H1 (cell line): ENCODE measurements at regions not wholly inside any gene's neighbourhood (a gene's known extent, or its start where the extent isn't known, plus 50 kb on each side); places are given as distances from the start of the nearest gene placed in this dataset.

Experiments used
- CTCF ChIA-PET: fragments of 300-600 bp; sonication (Branson Sonifier 250); formaldehyde crosslinking; loops from one replicate; lab custom pipeline; 2021; ENCODE audit not compliant: partially characterized antibody; lab: Charles Lee
- POLR2A ChIA-PET: fragments of 300-600 bp; sonication (Branson Sonifier 250); formaldehyde crosslinking; loops from one replicate; lab custom pipeline; 2021; ENCODE audit warnings: inconsistent platforms; ENCODE audit not compliant: partially characterized antibody; lab: Charles Lee
- DNase-seq, 2 experiments: peaks; one replicate each; pipeline versions ENCODE4 v3.0.0 to v3.0.0-alpha.2; 2010 to 2022; ENCODE audit warnings: low spot score in 2 of 2, low read depth in 1 of 2, mixed read lengths in 1 of 2
- FAIRE-seq: peaks from 2 replicates; lab custom pipeline; 2011; peaks lifted over from hg19 to GRCh38; lab: Jason Lieb, UNC
- H2AFZ ChIP-seq: 2 replicates; pipeline ENCODE4 v1.8.1; 2012; ENCODE audit warnings: low read length, inconsistent platforms
- H2AK5ac ChIP-seq: 2 replicates; pipeline ENCODE4 v1.6.1; 2013; ENCODE audit warnings: low read depth, low read length
- H2BK120ac ChIP-seq: replicated peaks from 2 replicates; pipeline ENCODE3; 2013; ENCODE audit warnings: low read depth, low read length, inconsistent platforms
- H2BK12ac ChIP-seq: 2 replicates; pipeline ENCODE4 v1.6.1; 2013; ENCODE audit warnings: low read depth, low read length
- H2BK15ac ChIP-seq: 2 replicates; pipeline ENCODE4 v1.6.1; 2013; ENCODE audit warnings: low read length
- H2BK20ac ChIP-seq: 2 replicates; pipeline ENCODE4 v1.6.1; 2013; ENCODE audit warnings: low read length
- H2BK5ac ChIP-seq: 2 replicates; pipeline ENCODE4 v1.6.1; 2013; ENCODE audit warnings: low read depth, low read length
- H3K14ac ChIP-seq: 2 replicates; pipeline ENCODE4 v1.6.1; 2013; ENCODE audit warnings: inconsistent platforms; ENCODE audit not compliant: insufficient read length
- H3K18ac ChIP-seq: 2 replicates; pipeline ENCODE4 v1.6.1; 2013; ENCODE audit warnings: low read length; ENCODE audit errors: extremely low read depth
- H3K23ac ChIP-seq: 2 replicates; pipeline ENCODE4 v1.6.1; 2013; ENCODE audit warnings: inconsistent platforms; ENCODE audit not compliant: insufficient read length
- H3K23me2 ChIP-seq: 2 replicates; pipeline ENCODE4 v1.6.1; 2013; ENCODE audit warnings: low read depth, low read length
- H3K27ac ChIP-seq: 2 replicates; pipeline ENCODE4 v1.6.1; 2011; ENCODE audit warnings: low read depth, low read length, inconsistent platforms
- H3K27me3 ChIP-seq, 4 experiments: replicated peaks in 1 of 4; 1 replicate in 1 of 4; 2 replicates in 3 of 4; pipeline versions ENCODE4 v1.6.1 to v1.8.1; 2011 to 2013; ENCODE audit warnings: low read length in 3 of 4, mild to moderate bottlenecking in 3 of 4, inconsistent platforms in 2 of 4, mixed read lengths in 2 of 4, moderate library complexity in 1 of 4; ENCODE audit not compliant: control insufficient read depth in 3 of 4, insufficient read depth in 3 of 4; ENCODE audit errors: extremely low read depth in 1 of 4
- H3K36me3 ChIP-seq, 4 experiments: 2 replicates each; pipeline versions ENCODE4 v1.6.1 to v1.8.1; 2011 to 2013; ENCODE audit warnings: mild to moderate bottlenecking in 4 of 4, low read length in 3 of 4, moderate library complexity in 2 of 4, control low read depth in 1 of 4, inconsistent platforms in 1 of 4; ENCODE audit not compliant: insufficient read depth in 4 of 4, control insufficient read depth in 2 of 4
- H3K4ac ChIP-seq: replicated peaks from 2 replicates; pipeline ENCODE3; 2013; ENCODE audit warnings: low read length, low read depth, mixed read lengths, inconsistent platforms; ENCODE audit not compliant: insufficient read length
- H3K4me1 ChIP-seq, 4 experiments: replicated peaks in 1 of 4; 1 replicate in 1 of 4; 2 replicates in 3 of 4; pipeline versions ENCODE4 v1.6.1 to v1.8.1; 2011 to 2013; ENCODE audit warnings: low read length in 3 of 4, inconsistent platforms in 2 of 4, mixed read lengths in 1 of 4; ENCODE audit not compliant: insufficient read depth in 4 of 4, control insufficient read depth in 3 of 4
- H3K4me2 ChIP-seq, 2 experiments: 2 replicates each; pipeline versions ENCODE4 v1.6.1 to v1.8.1; 2011 to 2013; ENCODE audit warnings: low read depth in 2 of 2, low read length in 2 of 2, control low read depth in 1 of 2, inconsistent platforms in 1 of 2, mild to moderate bottlenecking in 1 of 2; ENCODE audit not compliant: insufficient read depth in 1 of 2
- H3K4me3 ChIP-seq, 4 experiments: fragments of 200-600, 300-600 bp in 1 of 4; sonication (generic), shearing (Covaris generic), sonication (Bioruptor Twin) in 1 of 4; 2 replicates each; pipeline versions ENCODE4 v1.5.1 to v1.8.1; 2011 to 2016; ENCODE audit warnings: low read length in 4 of 4, low read depth in 3 of 4, control low read depth in 2 of 4, inconsistent platforms in 2 of 4, mild to moderate bottlenecking in 2 of 4, mixed read lengths in 1 of 4, moderate library complexity in 1 of 4; ENCODE audit not compliant: insufficient read depth in 2 of 4; ENCODE audit errors: extremely low read depth in 1 of 4
- H3K56ac ChIP-seq: replicated peaks from 2 replicates; pipeline ENCODE3; 2013; ENCODE audit warnings: low read depth, mild to moderate bottlenecking, mixed read lengths, low read length, inconsistent platforms; ENCODE audit not compliant: insufficient read length
- H3K79me1 ChIP-seq: 2 replicates; pipeline ENCODE4 v1.6.1; 2013; ENCODE audit warnings: low read depth, low read length, control low read depth
- H3K79me2 ChIP-seq, 2 experiments: 2 replicates each; pipeline versions ENCODE4 v1.6.1 to v1.8.1; 2012 to 2013; ENCODE audit warnings: low read length in 2 of 2, mild to moderate bottlenecking in 2 of 2, inconsistent platforms in 1 of 2; ENCODE audit not compliant: insufficient read depth in 2 of 2, control insufficient read depth in 1 of 2
- H3K9ac ChIP-seq, 4 experiments: replicated peaks in 1 of 4; 1 replicate in 1 of 4; 2 replicates in 3 of 4; pipeline versions ENCODE4 v1.6.1 to v1.8.1; 2011 to 2013; ENCODE audit warnings: low read depth in 3 of 4, low read length in 3 of 4, control low read depth in 2 of 4, mild to moderate bottlenecking in 2 of 4, moderate library complexity in 2 of 4, inconsistent platforms in 1 of 4; ENCODE audit errors: extremely low read depth in 1 of 4
- H3K9me3 ChIP-seq, 2 experiments: 2 replicates each; pipeline versions ENCODE4 v1.6.1 to v1.8.1; 2012 to 2013; ENCODE audit warnings: mild to moderate bottlenecking in 2 of 2, moderate library complexity in 2 of 2, control low read depth in 1 of 2, inconsistent platforms in 1 of 2, low read depth in 1 of 2, low read length in 1 of 2, mixed read lengths in 1 of 2; ENCODE audit not compliant: insufficient read depth in 2 of 2
- H4K20me1 ChIP-seq, 2 experiments: replicated peaks in 1 of 2; 2 replicates each; pipeline versions ENCODE3 to v1.8.1; 2011 to 2013; ENCODE audit warnings: inconsistent platforms in 2 of 2, low read length in 2 of 2, mild to moderate bottlenecking in 1 of 2; ENCODE audit not compliant: insufficient read depth in 2 of 2, control insufficient read depth in 1 of 2
- H4K5ac ChIP-seq: 2 replicates; pipeline ENCODE4 v1.6.1; 2013; ENCODE audit warnings: low read length, low read depth, mixed read lengths, inconsistent platforms; ENCODE audit not compliant: insufficient read length
- H4K8ac ChIP-seq: 2 replicates; pipeline ENCODE4 v1.8.0; 2013; ENCODE audit warnings: mild to moderate bottlenecking, moderate library complexity, low read length, inconsistent platforms; ENCODE audit not compliant: insufficient read depth; ENCODE audit errors: extremely low read depth
- H4K91ac ChIP-seq: replicated peaks from 2 replicates; pipeline ENCODE3; 2013; ENCODE audit warnings: low read length, mixed read lengths, inconsistent platforms; ENCODE audit not compliant: insufficient read length
- CTCF ChIP-seq, 3 experiments: IDR thresholded peaks; 1 replicate in 2 of 3; 2 replicates in 1 of 3; pipeline versions ENCODE4 v1.5.1 to v1.6.1; 2011; ENCODE audit warnings: low read length in 3 of 3, mild to moderate bottlenecking in 3 of 3, inconsistent platforms in 2 of 3, low read depth in 1 of 3, moderate library complexity in 1 of 3; ENCODE audit not compliant: insufficient read depth in 1 of 3; ENCODE audit errors: control extremely low read depth in 1 of 3
- RAD21 ChIP-seq, 2 experiments: IDR thresholded peaks in 1 of 2; conservative IDR thresholded peaks in 1 of 2; 2 replicates each; pipeline ENCODE4 v1.6.1; 2011; ENCODE audit warnings: low read depth in 2 of 2, low read length in 2 of 2, improper control_type of control experiment in 1 of 2, inconsistent platforms in 1 of 2, mild to moderate bottlenecking in 1 of 2, moderate library complexity in 1 of 2
- TAF7 ChIP-seq: optimal IDR thresholded peaks from 2 replicates; pipeline ENCODE3; 2011; ENCODE audit warnings: low read depth, mild to moderate bottlenecking, inconsistent platforms, low read length, moderate library complexity, borderline replicate concordance
- WGBS, 2 experiments: shearing (Covaris generic) in 1 of 2; methylation state at CpG; one replicate each; pipeline versions ENCODE4 v1.1.6 to v1.1.7; 2013 to 2015; ENCODE audit warnings: low lambda C conversion rate in 2 of 2, mixed read lengths in 2 of 2, inconsistent platforms in 1 of 2, low coverage in 1 of 2, missing lambda C conversion rate in 1 of 2; ENCODE audit not compliant: insufficient replicate concordance in 2 of 2, insufficient coverage in 1 of 2, insufficient read length in 1 of 2; ENCODE audit errors: extremely low coverage in 1 of 2, missing lambda C conversion rate in 1 of 2; 5-methylcytosine and 5-hydroxymethylcytosine counted together

GRCh38 chr3:84077479-84077878 is 881.3 kb upstream of the CADM2 start:
- H2AK5ac ChIP-seq: no peak overlapping the region
- no peak overlapping the region for H3K4ac ChIP-seq
- H2BK20ac ChIP-seq: no peak overlapping the region
- no peak overlapping the region for H3K56ac ChIP-seq
- H4K8ac ChIP-seq: no peak overlapping the region
- no peak for TF ChIP-seq TAF7
- peak; percentile 55 to 62 for TF ChIP-seq RAD21 (IDR thresholded peaks at IDR 0.05 in 1 of 2, conservative IDR thresholded peaks at IDR 0.05 in 1 of 2; ENCODE audit: low read depth in 2 of 2, low read length in 2 of 2)
- peak in 2 of 3 experiments; percentile 32 to 60; a peak in 2 of 4 replicates for TF ChIP-seq CTCF (IDR thresholded peaks at IDR 0.05; ENCODE audit: control extremely low read depth in 1 of 3, insufficient read depth in 1 of 3, low read depth in 1 of 3, low read length in 3 of 3)
- TF ChIP-seq, all 59 proteins: peak for 2
- Histone ChIP-seq H3K9me3 (peaks cover 16 to 17% of the 10 kb centered on the region in 2 experiments), H2BK5ac (no peak overlapping the region), H4K91ac (no peak overlapping the region), H4K20me1 (no peaks in the 10 kb centered on the region), H2BK15ac (no peak overlapping the region), H3K4me1 (no peaks in the 10 kb centered on the region), H4K5ac (no peak overlapping the region), H3K79me1 (no peaks in the 10 kb centered on the region), H3K23ac (no peak overlapping the region), H3K27me3 (no peaks in the 10 kb centered on the region), H3K79me2 (no peaks in the 10 kb centered on the region), H3K27ac (no peak overlapping the region), H2BK12ac (no peak overlapping the region), H2AFZ (no peak overlapping the region), H3K14ac (no peak overlapping the region), H3K9ac (no peak overlapping the region), H3K4me2 (no peak overlapping the region), H2BK120ac (no peak overlapping the region), H3K36me3 (peaks cover 0 to 6% (median 0%) of the 10 kb centered on the region in 4 experiments; a peak in 1 of 8 replicates), H3K4me3 (no peak overlapping the region), H3K23me2 (no peaks in the 10 kb centered on the region), H3K18ac (no peak overlapping the region)
- no peak for DNase-seq
- FAIRE-seq: no peak
- ChIA-PET POLR2A (no interaction called here), CTCF (interaction anchor here (0.6 to 2.0 kb wide), 8 partner anchors 9 to 340 kb away, joined by 3 to 6 read pairs (median 4); no protein-coding TSS in a partner anchor)
- 86% methylated on average over 3 of the region's 3 CpGs; no CpG with 5 or more reads in 1 of the 2 experiments for WGBS, 2 experiments
